HFFc6 (cell line): ENCODE measurements at regions not wholly inside any gene's neighbourhood (a gene's known extent, or its start where the extent isn't known, plus 50 kb on each side); places are given as distances from the start of the nearest gene placed in this dataset.

Experiments
- DNase-seq: peaks from one replicate; pipeline ENCODE4 v3.0.0-alpha.2; 2018
- H3K27ac Mint-ChIP-seq: 2 replicates; pipeline ENCODE4 v1.8.0; 2020; ENCODE audit warnings: mild to moderate bottlenecking, mixed read lengths
- H3K27me3 Mint-ChIP-seq: 2 replicates; pipeline ENCODE4 v1.8.0; 2021; ENCODE audit warnings: mild to moderate bottlenecking, moderate library complexity, mixed read lengths; ENCODE audit not compliant: insufficient read depth
- H3K36me3 Mint-ChIP-seq: 2 replicates; pipeline ENCODE4 v1.8.0; 2021; ENCODE audit warnings: low read depth, mixed read lengths
- H3K4me1 Mint-ChIP-seq: 2 replicates; pipeline ENCODE4 v1.8.0; 2020; ENCODE audit warnings: low read depth, mixed read lengths
- H3K4me3 Mint-ChIP-seq: 2 replicates; pipeline ENCODE4 v1.8.0; 2020; ENCODE audit warnings: mild to moderate bottlenecking, moderate library complexity, mixed read lengths
- H3K9me3 Mint-ChIP-seq: 2 replicates; pipeline ENCODE4 v1.8.0; 2020; ENCODE audit warnings: mild to moderate bottlenecking, mixed read lengths
- TF ChIP-seq, protein P1 (sequence below): fragments of 200-600 bp; sonication (generic); IDR thresholded peaks from 2 replicates; pipeline ENCODE4 v1.5.0; 2021; ENCODE audit warnings: antibody characterized with exemption, mild to moderate bottlenecking

DNA sequence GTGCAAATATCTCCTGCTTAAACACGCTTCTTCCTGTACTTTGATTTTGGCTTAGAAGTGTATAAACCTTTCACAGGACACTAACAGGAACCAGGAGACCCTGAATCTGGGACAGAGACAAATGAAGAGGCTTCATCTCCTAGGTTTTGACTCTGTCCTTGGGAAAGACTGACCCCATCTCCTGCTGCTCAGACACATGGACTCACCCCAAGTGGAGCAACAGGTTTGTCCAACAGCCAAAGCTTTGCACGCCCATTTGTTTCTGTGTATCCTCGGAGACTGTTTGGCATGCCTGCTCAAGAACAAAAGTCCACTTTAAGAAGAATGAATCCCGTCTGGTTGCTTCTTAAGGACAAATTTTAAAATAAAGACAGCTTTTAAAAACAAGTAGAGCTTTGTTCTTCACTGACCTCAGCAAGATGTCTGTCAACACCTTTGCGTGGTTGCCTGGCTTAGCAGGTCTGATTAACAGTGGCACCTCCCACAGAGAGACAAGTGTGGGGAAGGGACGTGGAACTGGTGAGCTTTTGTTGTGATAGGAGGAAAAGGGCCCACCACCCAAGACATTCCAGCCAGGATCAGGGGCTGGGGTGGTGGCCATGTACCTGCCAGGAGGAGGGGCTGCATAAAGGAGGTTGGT lies 202.6 kb downstream of the SOD2 start:
- H3K4me1 Mint-ChIP-seq, result no peaks in the 10 kb centered on the region
- no peak overlapping the region for H3K27ac Mint-ChIP-seq
- TF ChIP-seq, protein P1, sequence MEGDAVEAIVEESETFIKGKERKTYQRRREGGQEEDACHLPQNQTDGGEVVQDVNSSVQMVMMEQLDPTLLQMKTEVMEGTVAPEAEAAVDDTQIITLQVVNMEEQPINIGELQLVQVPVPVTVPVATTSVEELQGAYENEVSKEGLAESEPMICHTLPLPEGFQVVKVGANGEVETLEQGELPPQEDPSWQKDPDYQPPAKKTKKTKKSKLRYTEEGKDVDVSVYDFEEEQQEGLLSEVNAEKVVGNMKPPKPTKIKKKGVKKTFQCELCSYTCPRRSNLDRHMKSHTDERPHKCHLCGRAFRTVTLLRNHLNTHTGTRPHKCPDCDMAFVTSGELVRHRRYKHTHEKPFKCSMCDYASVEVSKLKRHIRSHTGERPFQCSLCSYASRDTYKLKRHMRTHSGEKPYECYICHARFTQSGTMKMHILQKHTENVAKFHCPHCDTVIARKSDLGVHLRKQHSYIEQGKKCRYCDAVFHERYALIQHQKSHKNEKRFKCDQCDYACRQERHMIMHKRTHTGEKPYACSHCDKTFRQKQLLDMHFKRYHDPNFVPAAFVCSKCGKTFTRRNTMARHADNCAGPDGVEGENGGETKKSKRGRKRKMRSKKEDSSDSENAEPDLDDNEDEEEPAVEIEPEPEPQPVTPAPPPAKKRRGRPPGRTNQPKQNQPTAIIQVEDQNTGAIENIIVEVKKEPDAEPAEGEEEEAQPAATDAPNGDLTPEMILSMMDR, result no peak
- H3K36me3 Mint-ChIP-seq, result peaks cover 4% of the 10 kb centered on the region; the same call in 1 of the 2 replicates
- DNase-seq, result no peak
- H3K4me3 Mint-ChIP-seq, result no peak overlapping the region
- H3K27me3 Mint-ChIP-seq, result peaks cover 9% of the 10 kb centered on the region
- peaks cover 22% of the 10 kb centered on the region; the same call in 1 of the 2 replicates for H3K9me3 Mint-ChIP-seq

DNA sequence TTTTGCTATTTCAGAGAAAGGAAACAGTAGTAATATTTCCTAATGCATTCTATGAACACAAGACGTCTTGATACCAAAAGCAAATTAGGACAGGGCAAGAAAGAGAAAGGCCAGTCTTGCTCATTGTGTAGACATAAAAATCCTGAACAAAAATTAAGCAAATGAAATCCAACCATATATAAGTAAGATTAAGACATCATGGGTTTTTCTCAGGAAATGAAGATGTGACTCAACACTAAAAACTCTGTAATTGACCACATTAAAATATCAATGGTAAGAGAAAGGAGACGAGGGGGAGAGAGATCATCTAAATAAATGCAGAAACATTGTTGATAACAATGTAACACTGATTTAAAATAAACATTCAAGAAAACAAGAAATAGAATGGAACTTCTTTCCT lies 205.4 kb downstream of the SOD2 start:
- no peak overlapping the region for H3K4me3 Mint-ChIP-seq
- peaks cover 8% of the 10 kb centered on the region for H3K27me3 Mint-ChIP-seq
- TF ChIP-seq, protein P1, result no peak
- H3K36me3 Mint-ChIP-seq, result peaks cover 2% of the 10 kb centered on the region; the same call in 1 of the 2 replicates
- no peak for DNase-seq
- H3K9me3 Mint-ChIP-seq, result peaks cover 17% of the 10 kb centered on the region
- H3K27ac Mint-ChIP-seq, result no peak overlapping the region
- no peaks in the 10 kb centered on the region for H3K4me1 Mint-ChIP-seq

DNA sequence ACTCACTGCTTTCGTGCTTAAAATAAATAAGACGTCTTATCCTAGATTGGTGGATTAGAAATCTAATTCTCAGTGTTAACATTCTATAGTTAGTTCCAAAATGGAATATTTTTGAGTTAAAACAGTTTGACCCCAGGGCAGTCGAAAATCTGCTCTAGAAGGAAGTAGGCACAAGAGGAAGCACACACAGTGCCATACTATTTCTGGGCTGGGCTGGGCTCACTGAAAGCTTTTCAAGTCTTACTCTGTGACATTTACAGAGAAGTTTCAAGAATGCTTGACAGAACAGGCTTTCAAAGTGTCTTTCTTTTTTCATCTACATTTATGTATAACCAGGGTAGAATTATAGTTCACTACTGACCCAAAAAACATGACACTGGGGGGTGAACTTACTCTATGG lies 209.8 kb downstream of the SOD2 start:
- Mint-ChIP-seq H3K27ac (no peak overlapping the region), H3K36me3 (no peaks in the 10 kb centered on the region), H3K9me3 (peaks cover 15% of the 10 kb centered on the region), H3K4me3 (no peak overlapping the region), H3K4me1 (no peaks in the 10 kb centered on the region), H3K27me3 (no peaks in the 10 kb centered on the region)
- TF ChIP-seq, protein P1, result no peak
- no peak for DNase-seq

DNA sequence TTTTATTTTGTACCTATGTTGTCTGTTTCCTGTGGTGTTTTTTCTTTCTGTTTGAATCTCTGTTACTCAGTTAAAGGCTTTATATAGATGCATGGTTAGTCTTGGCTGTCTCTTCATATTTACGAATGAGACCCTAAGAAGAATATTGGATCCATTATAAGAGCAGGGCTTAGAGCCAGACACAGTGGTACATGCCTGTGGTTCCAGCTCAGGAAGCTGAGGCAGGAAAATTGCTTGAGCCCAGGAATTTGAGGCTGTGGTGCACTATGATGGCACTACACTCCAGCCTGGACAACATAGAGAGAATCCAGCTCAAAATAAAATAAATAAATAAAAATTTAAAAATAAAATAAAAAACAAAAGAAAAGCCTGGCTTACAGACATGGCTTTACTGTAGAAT lies 211.1 kb downstream of the SOD2 start:
- no peaks in the 10 kb centered on the region for H3K27me3 Mint-ChIP-seq
- TF ChIP-seq, protein P1, result no peak
- peaks cover 15% of the 10 kb centered on the region for H3K9me3 Mint-ChIP-seq
- no peak overlapping the region for H3K4me3 Mint-ChIP-seq
- no peak for DNase-seq
- H3K4me1 Mint-ChIP-seq, result no peaks in the 10 kb centered on the region
- no peaks in the 10 kb centered on the region for H3K36me3 Mint-ChIP-seq
- H3K27ac Mint-ChIP-seq, result no peak overlapping the region

DNA sequence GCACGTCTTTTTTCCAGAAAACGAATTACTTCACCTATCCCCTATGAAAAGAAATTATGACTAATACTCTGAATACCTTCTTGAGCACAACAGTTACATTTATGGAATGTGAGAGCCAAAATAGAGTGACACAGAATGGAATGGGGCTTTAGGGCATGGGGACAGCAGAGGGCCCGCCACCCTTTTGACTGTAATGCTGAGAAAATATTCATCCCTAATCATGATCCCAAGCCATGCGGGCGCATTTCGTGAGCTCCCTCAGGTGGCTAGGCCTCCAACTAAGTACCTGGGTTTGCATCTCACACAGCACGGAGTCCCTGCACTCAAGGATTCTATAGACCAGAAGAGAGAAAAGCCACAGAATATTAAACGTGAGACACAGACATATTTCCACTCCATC lies 212.6 kb downstream of the SOD2 start:
- no peak overlapping the region for H3K4me3 Mint-ChIP-seq
- H3K4me1 Mint-ChIP-seq, result no peaks in the 10 kb centered on the region
- DNase-seq, result no peak
- H3K9me3 Mint-ChIP-seq, result peaks cover 15% of the 10 kb centered on the region
- no peak overlapping the region for H3K27ac Mint-ChIP-seq
- H3K36me3 Mint-ChIP-seq, result no peaks in the 10 kb centered on the region
- no peaks in the 10 kb centered on the region for H3K27me3 Mint-ChIP-seq
- TF ChIP-seq, protein P1, result no peak

DNA sequence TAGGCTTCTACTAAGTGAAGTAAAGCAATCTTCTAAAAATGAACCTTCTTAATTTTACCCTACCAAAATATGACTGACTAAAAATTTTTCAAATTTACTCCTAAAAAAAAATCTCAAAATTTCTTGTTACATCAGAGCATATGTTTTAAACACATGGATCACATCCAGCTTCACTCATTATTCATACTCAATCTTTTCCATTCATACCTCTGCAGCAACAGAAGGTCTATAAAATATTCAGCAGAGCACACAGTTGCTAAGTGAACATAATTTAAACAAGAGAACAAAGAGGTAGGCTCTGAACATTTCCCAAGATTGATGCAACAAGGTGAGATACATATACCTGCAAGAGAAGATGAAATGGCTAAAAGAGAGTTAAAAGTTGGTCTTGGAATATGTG lies 213.9 kb downstream of the SOD2 start:
- H3K27me3 Mint-ChIP-seq, result no peaks in the 10 kb centered on the region
- TF ChIP-seq, protein P1, result no peak
- no peak overlapping the region for H3K27ac Mint-ChIP-seq
- H3K4me3 Mint-ChIP-seq, result no peak overlapping the region
- no peaks in the 10 kb centered on the region for H3K4me1 Mint-ChIP-seq
- peaks cover 10% of the 10 kb centered on the region for H3K9me3 Mint-ChIP-seq
- no peak for DNase-seq
- no peaks in the 10 kb centered on the region for H3K36me3 Mint-ChIP-seq
